Fibroblast of villous mesenchyme (primary cell): ENCODE measurements at regions not wholly inside any gene's neighbourhood (a gene's known extent, or its start where the extent isn't known, plus 50 kb on each side); places are given as distances from the start of the nearest gene placed in this dataset.

Experiments used
- DNase-seq: peaks from one replicate; pipeline ENCODE4 v3.0.0-alpha.2; 2010; ENCODE audit warnings: low read depth
- H3K4me3 ChIP-seq: 2 replicates; pipeline ENCODE4 v1.5.1; 2011; ENCODE audit warnings: low read depth, mild to moderate bottlenecking, low read length
- TF ChIP-seq, protein P1 (sequence below): IDR thresholded peaks from 2 replicates; pipeline ENCODE4 v1.5.1; 2012; ENCODE audit warnings: low read depth, mild to moderate bottlenecking, low read length; ENCODE audit not compliant: insufficient read depth

GRCh38 chr2:179354296-179354695, 89.7 kb upstream of the SESTD1 start:
- DNase-seq: no peak

GRCh38 chr2:179352181-179352580, 87.5 kb upstream of the SESTD1 start:
- DNase-seq: no peak
- TF ChIP-seq, protein P1, sequence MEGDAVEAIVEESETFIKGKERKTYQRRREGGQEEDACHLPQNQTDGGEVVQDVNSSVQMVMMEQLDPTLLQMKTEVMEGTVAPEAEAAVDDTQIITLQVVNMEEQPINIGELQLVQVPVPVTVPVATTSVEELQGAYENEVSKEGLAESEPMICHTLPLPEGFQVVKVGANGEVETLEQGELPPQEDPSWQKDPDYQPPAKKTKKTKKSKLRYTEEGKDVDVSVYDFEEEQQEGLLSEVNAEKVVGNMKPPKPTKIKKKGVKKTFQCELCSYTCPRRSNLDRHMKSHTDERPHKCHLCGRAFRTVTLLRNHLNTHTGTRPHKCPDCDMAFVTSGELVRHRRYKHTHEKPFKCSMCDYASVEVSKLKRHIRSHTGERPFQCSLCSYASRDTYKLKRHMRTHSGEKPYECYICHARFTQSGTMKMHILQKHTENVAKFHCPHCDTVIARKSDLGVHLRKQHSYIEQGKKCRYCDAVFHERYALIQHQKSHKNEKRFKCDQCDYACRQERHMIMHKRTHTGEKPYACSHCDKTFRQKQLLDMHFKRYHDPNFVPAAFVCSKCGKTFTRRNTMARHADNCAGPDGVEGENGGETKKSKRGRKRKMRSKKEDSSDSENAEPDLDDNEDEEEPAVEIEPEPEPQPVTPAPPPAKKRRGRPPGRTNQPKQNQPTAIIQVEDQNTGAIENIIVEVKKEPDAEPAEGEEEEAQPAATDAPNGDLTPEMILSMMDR: no peak
- H3K4me3 ChIP-seq: no peak overlapping the region

More at GRCh38 chr2:179354296-179354695, 89.7 kb upstream of the SESTD1 start:
- TF ChIP-seq, protein P1: no peak
- H3K4me3 ChIP-seq: no peak overlapping the region

- no peak overlapping the region for H3K4me3 ChIP-seq
- no peak for DNase-seq
- TF ChIP-seq, protein P1: no peak
Measured at GRCh38 chr2:179351057-179351456, 86.4 kb upstream of the SESTD1 start.

GRCh38 chr2:179349670-179350303, 85.2 kb upstream of the SESTD1 start:
- H3K4me3 ChIP-seq: no peak overlapping the region
- no peak for DNase-seq
- TF ChIP-seq, protein P1: no peak

- TF ChIP-seq, protein P1: no peak
- no peak for DNase-seq
- H3K4me3 ChIP-seq: no peak overlapping the region
Measured at GRCh38 chr2:179348906-179349305, 84.3 kb upstream of the SESTD1 start.

DNA sequence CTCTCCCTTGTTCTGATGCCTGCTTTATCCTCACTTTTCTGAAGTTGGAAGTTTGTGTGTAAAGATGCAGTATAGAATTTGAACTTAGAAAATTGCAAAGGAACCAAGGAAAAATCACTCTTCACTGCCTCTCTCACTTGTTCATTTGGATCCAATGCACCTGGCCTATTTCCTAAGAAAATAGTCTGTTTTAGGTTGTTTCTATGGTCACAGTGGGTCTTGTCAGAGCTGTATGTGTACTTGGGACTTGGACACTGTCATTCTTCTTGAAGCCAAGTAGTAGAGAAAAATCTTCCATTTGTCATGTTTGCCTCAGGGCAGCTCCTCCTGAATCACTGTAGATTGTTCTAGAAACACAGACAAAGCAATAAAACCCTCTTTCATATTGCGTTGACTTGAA, 80.3 kb upstream of the SESTD1 start:
- no peak overlapping the region for H3K4me3 ChIP-seq
- DNase-seq: no peak
- TF ChIP-seq, protein P1: no peak
